ENCODE measurements at regions not wholly inside any gene's neighbourhood (a gene's known extent, or its start where the extent isn't known, plus 50 kb on each side); places are given as distances from the start of the nearest gene placed in this dataset.
"Not testable (repeated sequence)": the region's sequence is repeated elsewhere in the genome, so short reads cannot be mapped to it uniquely, and the experiment has no call there.

DNA sequence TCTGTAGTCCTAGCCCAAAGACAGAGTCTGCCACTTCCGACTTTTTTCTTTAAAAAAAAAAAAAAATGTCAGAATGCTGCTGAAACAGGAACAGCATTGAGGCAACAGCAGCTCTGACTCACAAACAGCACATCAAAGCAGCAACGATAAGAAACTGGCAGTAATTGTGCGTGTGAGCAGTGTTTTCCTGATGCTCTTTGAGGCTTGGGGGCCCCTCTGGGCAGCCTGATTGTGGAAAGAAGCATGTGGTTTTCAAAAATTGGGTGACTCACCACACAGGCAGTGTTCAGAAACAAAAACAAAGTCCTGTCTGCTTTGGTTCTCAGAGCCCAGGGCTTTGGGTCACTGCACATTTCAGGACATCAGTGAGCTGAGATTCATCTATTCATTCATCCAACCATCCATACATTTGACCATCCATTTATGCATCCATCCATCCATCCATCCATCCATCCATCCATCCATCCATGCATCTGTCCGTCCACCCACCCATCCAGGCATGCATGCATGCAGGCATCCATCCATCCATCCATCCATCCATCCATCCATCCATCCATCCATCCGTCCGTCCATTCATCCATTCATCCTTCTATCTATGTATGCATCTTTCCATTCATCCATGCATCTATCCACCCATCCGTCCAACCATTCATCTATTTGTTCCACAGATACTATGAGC, 308.4 kb downstream of the RPLP1 start:
- Mint-ChIP-seq H3K9me3 (no peaks in the 10 kb centered on the region), H3K36me3 (no peaks in the 10 kb centered on the region), H3K27me3 (no peaks in the 10 kb centered on the region), H3K27ac (peak overlapping the region; percentile 65), H3K4me3 (peak overlapping the region; percentile 32), H3K4me1 (peaks cover 71% of the 10 kb centered on the region)
- ATAC-seq: peak; percentile 95

DNA sequence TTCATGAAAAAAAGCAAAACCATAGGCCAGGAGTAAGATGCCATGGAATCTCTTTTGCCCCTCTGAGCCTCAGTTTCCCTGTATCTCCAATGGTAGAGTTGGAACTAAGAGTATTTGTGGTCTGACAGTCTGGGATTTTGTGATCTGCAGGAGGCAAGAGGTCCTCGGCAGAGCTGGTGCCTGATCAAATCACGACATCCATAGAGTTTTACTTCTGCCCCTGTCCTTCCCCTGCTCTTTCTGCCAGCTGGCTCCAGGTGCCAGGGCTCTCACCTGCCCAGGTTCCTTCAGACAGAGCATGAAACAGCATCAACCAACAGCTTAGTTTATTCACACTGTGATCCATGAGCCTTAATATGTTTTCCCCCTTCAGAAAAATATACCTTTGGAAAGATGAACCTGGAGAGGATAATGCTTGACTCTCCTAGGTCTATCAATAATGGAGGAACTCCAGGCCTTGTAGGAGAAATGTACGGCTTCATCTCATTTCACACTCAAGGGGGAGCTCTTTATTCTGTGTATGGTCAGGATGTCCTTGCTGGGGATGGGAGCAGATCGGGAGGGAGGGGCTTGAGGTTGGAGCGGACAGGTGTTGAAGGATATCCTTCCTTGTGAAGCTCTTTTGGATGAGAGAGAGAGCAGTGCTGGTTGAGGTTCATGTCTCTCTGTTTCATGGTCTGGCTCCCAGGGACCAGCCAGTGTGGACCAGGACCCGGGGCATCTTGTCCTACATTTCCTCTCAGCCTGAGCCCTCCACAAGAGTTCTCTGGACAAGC, 309.9 kb downstream of the RPLP1 start:
- peaks cover 56% of the 10 kb centered on the region for H3K4me1 Mint-ChIP-seq
- H3K36me3 Mint-ChIP-seq: no peaks in the 10 kb centered on the region
- no peak for ATAC-seq
- no peaks in the 10 kb centered on the region for H3K27me3 Mint-ChIP-seq
- H3K4me3 Mint-ChIP-seq: no peak overlapping the region
- H3K27ac Mint-ChIP-seq: peak overlapping the region; percentile 46
- H3K9me3 Mint-ChIP-seq: no peaks in the 10 kb centered on the region

DNA sequence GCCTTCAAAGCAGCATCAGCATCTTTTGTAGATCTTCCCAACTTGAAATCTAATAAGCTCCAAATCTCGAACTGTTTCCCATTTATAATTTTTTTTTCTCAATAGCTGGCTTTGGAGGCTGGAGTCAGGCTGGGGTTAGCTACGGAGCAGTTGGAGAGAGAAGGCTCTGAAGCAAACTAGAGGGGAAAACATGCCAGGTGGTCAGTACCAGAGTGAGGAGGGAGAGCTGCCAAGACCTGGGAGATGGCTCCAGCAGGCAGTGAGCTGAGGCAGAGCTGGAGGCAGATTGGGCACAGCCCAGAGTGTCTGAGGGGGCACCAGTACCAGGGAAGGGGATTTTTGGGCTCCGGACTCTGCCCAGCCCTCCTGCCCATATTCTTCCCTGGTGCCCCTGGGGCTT, 311.2 kb downstream of the RPLP1 start:
- H3K36me3 Mint-ChIP-seq: no peaks in the 10 kb centered on the region
- peak overlapping the region; percentile 67 for H3K27ac Mint-ChIP-seq
- H3K9me3 Mint-ChIP-seq: no peaks in the 10 kb centered on the region
- no peak overlapping the region for H3K4me3 Mint-ChIP-seq
- no peaks in the 10 kb centered on the region for H3K27me3 Mint-ChIP-seq
- H3K4me1 Mint-ChIP-seq: peaks cover 47% of the 10 kb centered on the region
- no peak for ATAC-seq

DNA sequence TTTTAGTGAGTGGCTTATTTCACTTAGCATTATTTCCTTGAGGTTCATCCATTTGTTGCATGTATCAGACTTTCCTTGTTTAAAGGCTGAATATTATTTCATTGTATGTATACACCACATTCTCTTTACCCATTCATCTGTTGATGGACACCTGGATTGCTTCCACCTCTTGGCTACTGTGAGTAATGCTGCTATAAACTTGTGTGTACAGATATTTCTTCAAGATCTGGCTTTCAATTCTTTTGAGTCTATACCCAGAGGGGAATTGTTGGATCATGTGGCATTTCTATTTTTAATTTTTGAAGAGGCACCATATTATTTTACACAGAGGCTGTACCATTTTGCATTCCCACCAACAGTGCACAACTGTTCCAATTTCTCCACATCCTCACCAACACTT, 313.5 kb downstream of the RPLP1 start:
- no peaks in the 10 kb centered on the region for H3K36me3 Mint-ChIP-seq
- ATAC-seq: no peak
- H3K9me3 Mint-ChIP-seq: no peaks in the 10 kb centered on the region
- H3K4me1 Mint-ChIP-seq: peaks cover 30% of the 10 kb centered on the region
- H3K27ac Mint-ChIP-seq: no peak overlapping the region
- H3K4me3 Mint-ChIP-seq: no peak overlapping the region
- peaks cover 18% of the 10 kb centered on the region for H3K27me3 Mint-ChIP-seq

DNA sequence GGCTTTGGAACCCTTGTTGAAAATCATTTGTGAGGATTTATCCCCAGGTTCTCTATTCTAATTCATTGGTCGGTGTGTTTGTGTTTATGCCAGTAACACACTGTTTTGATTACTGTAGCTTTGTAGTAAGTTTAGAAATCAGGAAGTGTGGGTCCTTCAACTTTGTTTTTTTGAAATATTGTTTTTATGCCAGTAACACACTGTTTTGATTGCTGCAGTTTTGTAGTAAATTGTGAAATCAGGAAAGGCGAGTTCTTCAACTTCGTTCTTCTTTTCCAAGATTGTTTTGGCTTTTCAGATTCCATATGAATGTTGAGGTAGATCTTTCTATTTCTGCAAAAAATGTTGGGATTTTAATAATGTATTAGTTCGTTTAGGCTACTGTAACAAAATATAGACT, 314.6 kb downstream of the RPLP1 start:
- Mint-ChIP-seq H3K36me3 (no peaks in the 10 kb centered on the region), H3K4me3 (no peak overlapping the region), H3K4me1 (peaks cover 22% of the 10 kb centered on the region), H3K9me3 (no peaks in the 10 kb centered on the region), H3K27ac (no peak overlapping the region), H3K27me3 (peaks cover 27% of the 10 kb centered on the region)
- ATAC-seq: no peak

DNA sequence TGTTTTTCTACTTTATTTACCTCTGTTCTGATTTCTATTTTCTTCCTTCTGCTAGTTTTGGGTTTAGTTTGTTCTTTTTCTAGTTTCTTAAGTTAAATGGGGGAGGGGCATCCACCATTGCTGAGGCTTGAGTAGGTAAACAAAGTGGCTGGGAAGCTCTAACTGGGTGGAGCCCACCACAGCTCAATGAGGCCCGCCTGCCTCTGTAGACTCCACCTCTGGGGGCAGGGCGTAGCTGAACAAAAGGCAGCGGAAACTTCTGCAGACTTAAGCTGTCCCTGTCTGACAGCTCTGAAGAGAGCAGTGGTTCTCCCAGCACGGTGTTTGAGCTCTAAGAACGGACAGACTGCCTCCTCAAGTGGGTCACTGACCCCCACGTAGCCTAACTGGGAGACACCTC, 316.7 kb downstream of the RPLP1 start:
- peaks cover 27% of the 10 kb centered on the region for H3K27me3 Mint-ChIP-seq
- H3K36me3 Mint-ChIP-seq, H3K9me3 Mint-ChIP-seq, H3K4me1 Mint-ChIP-seq, ATAC-seq, H3K4me3 Mint-ChIP-seq, H3K27ac Mint-ChIP-seq: not testable (repeated sequence)

DNA sequence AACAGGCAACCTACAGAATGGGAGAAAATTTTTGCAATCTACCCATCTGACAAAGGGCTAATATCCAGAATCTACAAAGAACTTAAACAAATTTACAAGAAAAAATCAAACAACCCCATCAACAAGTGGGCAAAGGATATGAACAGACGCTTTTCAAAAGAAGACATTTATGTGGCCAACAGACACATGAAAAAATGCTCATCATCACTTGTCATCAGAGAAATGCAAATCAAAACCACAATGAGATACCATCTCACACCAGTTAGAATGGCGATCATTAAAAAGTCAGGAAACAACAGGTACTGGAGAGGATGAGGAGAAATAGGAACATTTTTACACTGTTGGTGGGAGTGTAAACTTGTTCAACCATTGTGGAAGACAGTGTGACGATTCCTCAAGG, 321.6 kb downstream of the RPLP1 start:
- not testable (repeated sequence) for H3K36me3 Mint-ChIP-seq, H3K9me3 Mint-ChIP-seq, H3K27ac Mint-ChIP-seq, H3K4me3 Mint-ChIP-seq, H3K4me1 Mint-ChIP-seq, ATAC-seq
- peaks cover 23% of the 10 kb centered on the region for H3K27me3 Mint-ChIP-seq

DNA sequence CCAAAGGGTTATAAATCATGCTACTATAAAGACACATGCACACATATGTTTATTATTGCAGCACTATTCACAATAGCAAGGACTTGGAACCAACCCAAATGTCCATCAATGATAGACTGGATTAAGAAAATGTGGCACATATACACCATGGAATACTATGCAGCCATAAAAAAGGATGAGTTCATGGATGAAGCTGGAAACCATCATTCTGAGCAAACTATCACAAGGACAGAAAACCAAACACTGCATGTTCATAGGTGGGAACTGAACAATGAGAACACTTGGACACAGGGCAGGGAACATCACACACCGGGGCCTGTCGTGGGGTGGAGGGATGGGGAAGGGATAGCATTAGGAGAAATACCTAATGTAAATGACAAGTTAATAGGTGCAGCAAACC, 322.1 kb downstream of the RPLP1 start:
- H3K4me3 Mint-ChIP-seq, H3K9me3 Mint-ChIP-seq, H3K27ac Mint-ChIP-seq, H3K36me3 Mint-ChIP-seq, H3K4me1 Mint-ChIP-seq, ATAC-seq: not testable (repeated sequence)
- peaks cover 18% of the 10 kb centered on the region for H3K27me3 Mint-ChIP-seq

DNA sequence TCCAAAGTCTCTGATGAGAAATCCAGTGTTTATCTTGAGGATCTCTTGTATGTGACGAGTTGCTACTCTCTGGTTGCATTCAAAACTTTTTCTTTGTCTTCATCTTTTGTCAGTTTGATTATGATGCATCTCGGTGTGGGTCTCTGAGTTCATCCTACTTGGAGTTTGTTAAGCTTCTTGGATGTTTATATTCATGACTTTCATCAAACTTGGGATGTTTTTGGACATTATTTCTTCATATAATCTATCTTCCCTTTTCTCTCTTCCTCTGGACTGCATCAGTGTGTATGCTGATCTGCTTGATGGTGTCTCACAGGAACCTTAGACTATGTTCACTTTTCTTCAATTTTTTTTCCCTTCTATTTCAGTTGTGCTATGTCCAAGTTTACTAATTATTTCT, 320.4 kb downstream of the TLE3 start:
- H3K27me3 Mint-ChIP-seq: no peaks in the 10 kb centered on the region
- no peak for ATAC-seq
- H3K4me3 Mint-ChIP-seq: no peak overlapping the region
- H3K36me3 Mint-ChIP-seq: peaks cover 9% of the 10 kb centered on the region
- H3K27ac Mint-ChIP-seq: no peak overlapping the region
- peaks cover 21% of the 10 kb centered on the region for H3K4me1 Mint-ChIP-seq
- H3K9me3 Mint-ChIP-seq: peaks cover 6% of the 10 kb centered on the region

DNA sequence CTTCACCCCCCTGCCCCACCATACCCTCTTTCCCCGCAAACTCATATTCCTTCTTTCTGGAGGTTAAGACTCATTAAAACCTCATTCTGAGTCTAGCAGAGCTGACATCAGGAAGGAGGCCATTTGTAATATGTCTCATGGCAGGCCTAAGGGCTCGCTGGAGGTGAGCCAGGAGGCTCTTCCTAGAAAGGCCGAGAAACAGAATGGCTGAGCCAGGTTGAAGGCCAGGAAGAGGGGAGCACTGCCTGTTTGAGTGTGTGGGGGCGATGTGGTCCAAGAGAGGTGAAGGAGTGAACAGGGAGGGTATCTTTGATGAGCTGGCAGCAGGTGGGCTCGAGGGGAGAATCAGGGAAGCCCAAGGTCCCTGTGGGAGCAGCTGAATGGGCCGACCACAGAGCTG, 317.3 kb downstream of the TLE3 start:
- no peak for ATAC-seq

DNA sequence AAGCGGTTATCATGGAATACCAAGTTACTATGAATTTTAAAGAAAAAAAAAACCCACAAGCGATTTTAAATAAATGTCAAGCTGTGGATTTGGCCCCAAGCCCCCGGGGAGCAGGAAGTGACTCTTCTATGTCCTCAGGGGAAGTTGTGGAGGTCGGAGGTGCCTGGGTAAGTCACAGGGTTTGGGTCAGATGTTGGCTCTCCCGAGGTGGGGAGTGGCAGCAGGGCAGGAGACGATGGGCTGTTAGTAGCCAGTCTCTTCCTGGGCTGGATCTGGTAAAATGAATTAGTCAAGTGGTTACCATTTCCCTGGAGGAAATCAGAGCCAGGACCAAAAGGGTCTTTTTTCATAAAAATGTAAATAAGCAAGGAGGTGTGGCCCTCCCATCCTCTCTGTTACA, 316.7 kb downstream of the TLE3 start:
- H3K4me1 Mint-ChIP-seq: peaks cover 23% of the 10 kb centered on the region
- H3K9me3 Mint-ChIP-seq: peaks cover 6% of the 10 kb centered on the region
- H3K36me3 Mint-ChIP-seq: peaks cover 9% of the 10 kb centered on the region
- H3K27me3 Mint-ChIP-seq: peaks cover 11% of the 10 kb centered on the region
- no peak for ATAC-seq
- no peak overlapping the region for H3K27ac Mint-ChIP-seq
- H3K4me3 Mint-ChIP-seq: no peak overlapping the region

More for the DNA sequence above, 317.3 kb downstream of the TLE3 start:
- Mint-ChIP-seq H3K36me3 (peaks cover 9% of the 10 kb centered on the region), H3K27ac (no peak overlapping the region), H3K4me1 (peaks cover 23% of the 10 kb centered on the region), H3K4me3 (no peak overlapping the region), H3K9me3 (peaks cover 6% of the 10 kb centered on the region), H3K27me3 (peaks cover 11% of the 10 kb centered on the region)

DNA sequence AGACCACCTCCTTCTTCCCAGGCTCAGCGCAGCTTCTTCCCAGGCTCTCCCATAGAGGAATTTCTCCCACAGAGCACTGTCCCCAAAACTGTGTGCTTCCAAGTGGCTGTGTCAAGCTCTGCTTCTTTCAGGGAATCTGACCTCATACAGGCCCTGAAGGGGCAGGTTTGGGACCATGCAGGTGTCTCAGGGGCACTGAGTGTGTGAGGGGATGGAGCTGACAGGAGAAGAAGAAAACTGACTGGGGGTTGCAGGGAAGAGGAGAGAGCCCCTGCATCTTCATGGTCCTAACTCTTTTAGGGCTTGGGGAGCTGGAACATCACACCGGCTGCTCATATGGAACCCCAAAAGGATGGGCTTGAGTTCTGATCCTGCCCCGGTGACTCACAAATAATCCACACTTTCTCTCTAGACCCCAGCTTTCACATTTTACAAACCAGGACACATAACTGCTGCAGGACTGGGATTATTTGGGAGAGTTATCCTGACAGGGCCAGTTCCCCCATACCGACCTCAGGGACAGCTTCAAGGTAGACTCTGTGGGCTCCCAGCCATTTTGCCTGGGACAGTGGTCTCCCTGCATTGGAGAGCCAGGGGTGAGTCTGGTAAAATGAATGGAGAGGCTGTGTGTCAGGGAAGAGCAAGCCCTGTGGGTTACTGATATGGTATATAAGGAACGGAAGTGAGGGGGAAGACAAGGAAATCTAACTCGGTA, 316.1 kb downstream of the TLE3 start:
- H3K4me3 Mint-ChIP-seq: no peak overlapping the region
- H3K27me3 Mint-ChIP-seq: peaks cover 11% of the 10 kb centered on the region
- no peak for ATAC-seq
- peaks cover 23% of the 10 kb centered on the region for H3K4me1 Mint-ChIP-seq
- H3K27ac Mint-ChIP-seq: peak overlapping the region; percentile 13
- H3K9me3 Mint-ChIP-seq: peaks cover 6% of the 10 kb centered on the region
- peaks cover 9% of the 10 kb centered on the region for H3K36me3 Mint-ChIP-seq

DNA sequence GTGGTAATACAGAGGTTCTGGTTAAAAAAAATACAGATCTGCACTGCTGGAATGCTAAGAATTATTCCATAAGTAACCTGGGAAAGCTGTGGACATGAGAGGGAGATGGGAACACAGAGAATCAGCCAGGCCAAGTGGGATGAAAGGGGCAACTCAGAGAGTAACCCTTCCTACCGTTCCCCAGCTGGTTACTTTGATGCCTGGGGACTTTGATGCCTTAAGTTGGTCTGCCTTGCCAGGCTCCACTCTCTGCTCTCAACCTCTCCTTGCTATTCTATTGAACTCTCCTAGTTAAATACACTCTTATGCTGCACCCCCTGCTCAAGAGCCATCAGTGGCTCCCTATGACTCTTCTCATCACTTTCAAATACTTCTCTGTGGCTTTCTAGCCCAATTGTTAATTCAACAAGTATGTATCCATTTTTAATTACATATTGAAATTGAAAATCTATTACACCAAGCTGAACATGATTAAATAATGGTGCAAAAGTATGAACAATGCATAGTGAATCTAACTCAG, 315.5 kb downstream of the TLE3 start:
- peak overlapping the region; percentile 13 for H3K27ac Mint-ChIP-seq
- H3K4me3 Mint-ChIP-seq: no peak overlapping the region
- H3K9me3 Mint-ChIP-seq: peaks cover 5% of the 10 kb centered on the region
- H3K27me3 Mint-ChIP-seq: peaks cover 18% of the 10 kb centered on the region
- ATAC-seq: no peak
- H3K36me3 Mint-ChIP-seq: peaks cover 8% of the 10 kb centered on the region
- peaks cover 23% of the 10 kb centered on the region for H3K4me1 Mint-ChIP-seq

DNA sequence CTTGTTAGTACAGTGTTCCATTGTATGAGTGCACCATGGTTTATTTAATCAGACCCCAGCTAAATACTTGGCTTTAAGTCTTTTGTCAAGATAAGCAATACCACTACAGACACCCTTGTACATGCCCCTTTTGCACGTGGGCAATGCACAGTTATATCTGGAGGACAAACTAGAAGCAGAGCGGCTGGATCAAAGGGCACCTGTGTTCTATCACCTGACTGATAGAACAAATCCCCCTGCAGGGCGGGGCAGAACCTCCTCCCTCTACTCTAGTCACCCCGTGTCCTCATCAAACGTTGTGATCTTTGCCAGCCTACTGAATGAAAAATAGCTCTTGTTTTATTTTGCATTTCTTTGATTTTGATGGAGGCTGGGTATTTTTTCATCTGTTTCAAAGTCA, 314.9 kb downstream of the TLE3 start:
- no peak overlapping the region for H3K27ac Mint-ChIP-seq
- peaks cover 23% of the 10 kb centered on the region for H3K4me1 Mint-ChIP-seq
- no peak overlapping the region for H3K4me3 Mint-ChIP-seq
- H3K9me3 Mint-ChIP-seq: no peaks in the 10 kb centered on the region
- peaks cover 2% of the 10 kb centered on the region for H3K36me3 Mint-ChIP-seq
- ATAC-seq: no peak
- H3K27me3 Mint-ChIP-seq: peaks cover 21% of the 10 kb centered on the region

DNA sequence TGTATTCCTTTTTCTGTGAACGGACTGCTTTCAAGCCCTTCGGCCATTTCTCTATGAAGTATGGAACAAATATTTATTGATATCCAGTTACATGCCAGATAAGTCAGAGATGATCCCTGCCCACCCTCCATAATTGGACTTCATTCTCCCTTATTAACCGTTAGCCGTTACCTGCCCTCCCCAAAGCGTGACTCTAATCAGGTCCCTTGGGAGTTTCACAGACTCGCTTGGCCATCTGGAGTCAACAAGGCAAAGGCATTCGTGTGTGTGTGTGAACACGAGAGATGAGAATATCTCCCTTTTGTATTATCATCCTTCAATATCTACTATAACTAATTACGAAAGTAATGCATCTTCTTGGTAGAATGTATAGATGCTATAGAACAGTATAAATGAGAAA, 314.5 kb downstream of the TLE3 start:
- Mint-ChIP-seq H3K36me3 (no peaks in the 10 kb centered on the region), H3K4me3 (no peak overlapping the region), H3K27me3 (peaks cover 21% of the 10 kb centered on the region), H3K9me3 (no peaks in the 10 kb centered on the region), H3K4me1 (peaks cover 23% of the 10 kb centered on the region), H3K27ac (no peak overlapping the region)
- no peak for ATAC-seq

All from stimulated activated memory B cell treated with anti-CD40 and anti-IgM and Interleukin-4, amounts not matched to agents 10 μg/mL and 1 μg/mL and 100 μg/mL, for 72 hours (primary cell).